AG10803 (cell line): ENCODE measurements at regions not wholly inside any gene's neighbourhood (a gene's known extent, or its start where the extent isn't known, plus 50 kb on each side); places are given as distances from the start of the nearest gene placed in this dataset.
A peak's percentile ranks its signal among the peaks of the same experiment; 100 is the strongest.

Experiments
- DNase-seq: peaks from one replicate; pipeline ENCODE4 v3.0.0; 2010; ENCODE audit warnings: low read depth
- H3K4me3 ChIP-seq: 2 replicates; pipeline ENCODE4 v1.5.1; 2011; ENCODE audit warnings: mild to moderate bottlenecking, low read length, control low read depth
- CTCF ChIP-seq: conservative IDR thresholded peaks from 2 replicates; pipeline ENCODE4 v1.5.1; 2011; ENCODE audit warnings: mild to moderate bottlenecking, low read length, control low read depth, inconsistent platforms

- DNase-seq = no peak
- no peak overlapping the region for H3K4me3 ChIP-seq
- no peak for TF ChIP-seq CTCF
Observed at GRCh38 chr6:141151710-141152417, 980.9 kb upstream of the GJE1 start.

GRCh38 chr6:141141870-141142269 lies 990.9 kb upstream of the GJE1 start:
- no peak for DNase-seq
- H3K4me3 ChIP-seq = no peak overlapping the region
- no peak for TF ChIP-seq CTCF

GRCh38 chr6:141140905-141141304 lies 991.8 kb upstream of the GJE1 start:
- H3K4me3 ChIP-seq = no peak overlapping the region
- TF ChIP-seq CTCF = no peak
- no peak for DNase-seq

GRCh38 chr6:141139461-141139860 lies 993.3 kb upstream of the GJE1 start:
- H3K4me3 ChIP-seq = no peak overlapping the region
- DNase-seq = no peak
- TF ChIP-seq CTCF = no peak

GRCh38 chr6:141134723-141135122 lies 998.0 kb upstream of the GJE1 start:
- no peak overlapping the region for H3K4me3 ChIP-seq
- no peak for DNase-seq
- TF ChIP-seq CTCF = no peak

GRCh38 chr6:141133836-141134235 lies 998.9 kb upstream of the GJE1 start:
- no peak for TF ChIP-seq CTCF
- H3K4me3 ChIP-seq = no peak overlapping the region
- no peak for DNase-seq

- no peak for TF ChIP-seq CTCF
- DNase-seq = peak; percentile 71
- H3K4me3 ChIP-seq = no peak overlapping the region
Observed at GRCh38 chr6:141133346-141133745, 999.4 kb upstream of the GJE1 start.
